ENCODE measurements at regions not wholly inside any gene's neighbourhood (a gene's known extent, or its start where the extent isn't known, plus 50 kb on each side); places are given as distances from the start of the nearest gene placed in this dataset.
A peak's percentile ranks its signal among the peaks of the same experiment; 100 is the strongest.

DNA sequence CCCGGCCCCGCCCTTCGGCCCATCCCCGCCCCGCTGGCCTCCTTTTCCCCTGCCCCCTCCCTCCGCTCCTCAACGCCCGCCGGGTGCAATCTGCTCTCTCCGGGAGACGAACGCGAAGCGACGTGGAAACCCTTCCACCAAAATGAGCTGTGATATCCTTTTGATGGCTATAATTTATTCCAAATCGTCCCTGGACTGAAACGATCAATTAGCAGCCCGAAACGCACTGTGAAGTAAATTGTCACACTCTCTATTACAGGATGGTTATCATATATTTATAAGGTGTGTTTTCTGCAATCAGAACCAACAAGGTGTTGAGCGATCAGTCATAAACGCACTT lies 134.6 kb upstream of the BARHL2 start:
- Histone ChIP-seq H3K9ac (replicated peaks; ENCODE audit: extremely low read depth, insufficient read depth, low read length) (no peak overlapping the region), H3K9me1 (replicated peaks; ENCODE audit: control insufficient read depth, extremely low read depth, insufficient read depth, low read length) (no peaks in the 10 kb centered on the region), H3K27me3 (ENCODE audit: control insufficient read depth in 2 of 2, insufficient read depth in 2 of 2, low read length in 2 of 2) (peaks cover 14 to 44% of the 10 kb centered on the region in 2 experiments), H2AFZ (ENCODE audit: low read depth, low read length) (peak overlapping the region; percentile 85), H4K20me1 (replicated peaks; ENCODE audit: control insufficient read depth, extremely low read depth, insufficient read depth, low read length) (no peaks in the 10 kb centered on the region), H3K4me1 (ENCODE audit: control insufficient read depth, extremely low read depth, insufficient read depth, low read length) (peaks cover 12% of the 10 kb centered on the region), H3K4me3 (replicated peaks in 1 of 3; ENCODE audit: insufficient read depth in 1 of 3, low read depth in 1 of 3, low read length in 3 of 3) (peak overlapping the region in 1 of 3 experiments; percentile 31), H3K4me2 (ENCODE audit: insufficient read depth, low read length) (peak overlapping the region; percentile 90), H3K36me3 (ENCODE audit: control insufficient read depth in 2 of 2, extremely low read depth in 1 of 2, insufficient read depth in 2 of 2, low read length in 2 of 2) (no peaks in the 10 kb centered on the region), H3K9me3 (replicated peaks; ENCODE audit: control insufficient read depth, insufficient read depth, low read length) (no peaks in the 10 kb centered on the region), H3K79me2 (ENCODE audit: control insufficient read depth, insufficient read depth, low read length) (no peaks in the 10 kb centered on the region), H3K27ac (ENCODE audit: insufficient read depth, low read depth, low read length) (no peak overlapping the region)
- intact Hi-C loops (cut with micrococcal nuclease): loop anchor here (1.0 to 5.0 kb wide), 4 partner anchors 11 to 316 kb away; no protein-coding TSS in a partner anchor
- TF ChIP-seq FOS (IDR thresholded peaks at IDR 0.05; ENCODE audit: borderline replicate concordance, insufficient read depth, low read length) (no peak), GATA2 (IDR thresholded peaks at IDR 0.05; ENCODE audit: insufficient read depth, insufficient read length, low read depth, low read length) (no peak), MYC (IDR thresholded peaks at IDR 0.05; ENCODE audit: low read depth, low read length) (no peak), POLR2A (IDR thresholded peaks at IDR 0.05; ENCODE audit: low read depth, low read length) (no peak), POLR2AphosphoS5 (IDR thresholded peaks at IDR 0.05; ENCODE audit: insufficient read depth, low read depth, low read length) (no peak), EZH2 (IDR thresholded peaks at IDR 0.05; ENCODE audit: borderline replicate concordance, low read depth, low read length, severe bottlenecking) (no peak), JUN (IDR thresholded peaks at IDR 0.05; ENCODE audit: borderline replicate concordance, insufficient read depth, insufficient read length, low read depth) (no peak)
- TF ChIP-seq, protein P1, sequence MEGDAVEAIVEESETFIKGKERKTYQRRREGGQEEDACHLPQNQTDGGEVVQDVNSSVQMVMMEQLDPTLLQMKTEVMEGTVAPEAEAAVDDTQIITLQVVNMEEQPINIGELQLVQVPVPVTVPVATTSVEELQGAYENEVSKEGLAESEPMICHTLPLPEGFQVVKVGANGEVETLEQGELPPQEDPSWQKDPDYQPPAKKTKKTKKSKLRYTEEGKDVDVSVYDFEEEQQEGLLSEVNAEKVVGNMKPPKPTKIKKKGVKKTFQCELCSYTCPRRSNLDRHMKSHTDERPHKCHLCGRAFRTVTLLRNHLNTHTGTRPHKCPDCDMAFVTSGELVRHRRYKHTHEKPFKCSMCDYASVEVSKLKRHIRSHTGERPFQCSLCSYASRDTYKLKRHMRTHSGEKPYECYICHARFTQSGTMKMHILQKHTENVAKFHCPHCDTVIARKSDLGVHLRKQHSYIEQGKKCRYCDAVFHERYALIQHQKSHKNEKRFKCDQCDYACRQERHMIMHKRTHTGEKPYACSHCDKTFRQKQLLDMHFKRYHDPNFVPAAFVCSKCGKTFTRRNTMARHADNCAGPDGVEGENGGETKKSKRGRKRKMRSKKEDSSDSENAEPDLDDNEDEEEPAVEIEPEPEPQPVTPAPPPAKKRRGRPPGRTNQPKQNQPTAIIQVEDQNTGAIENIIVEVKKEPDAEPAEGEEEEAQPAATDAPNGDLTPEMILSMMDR (IDR thresholded peaks at IDR 0.05; ENCODE audit: extremely low read depth in 1 of 2, insufficient read depth in 1 of 2, low read depth in 1 of 2, low read length in 2 of 2): no peak
- TF ChIP-seq, protein P2, sequence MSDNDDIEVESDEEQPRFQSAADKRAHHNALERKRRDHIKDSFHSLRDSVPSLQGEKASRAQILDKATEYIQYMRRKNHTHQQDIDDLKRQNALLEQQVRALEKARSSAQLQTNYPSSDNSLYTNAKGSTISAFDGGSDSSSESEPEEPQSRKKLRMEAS (IDR thresholded peaks at IDR 0.05; ENCODE audit: insufficient read depth, insufficient read length): no peak
- no peak for FAIRE-seq
- POLR2A ChIA-PET: no interaction called here
- CTCF ChIA-PET: interaction anchor here (0.6 to 2.3 kb wide), 6 partner anchors 17 to 1084 kb away, joined by 3 to 16 read pairs (median 4); no protein-coding TSS in a partner anchor
- BruUV-seq (replicated peaks): no TSS peak
- dilution Hi-C loops (cut with MboI; ENCODE audit: extremely low pct_ligation_motif_present, low sequenced_read_pairs): no loop called here
- DNase-seq (ENCODE audit: low read depth, low spot score): no peak
